ENCODE measurements at regions not wholly inside any gene's neighbourhood (a gene's known extent, or its start where the extent isn't known, plus 50 kb on each side); places are given as distances from the start of the nearest gene placed in this dataset.

DNA sequence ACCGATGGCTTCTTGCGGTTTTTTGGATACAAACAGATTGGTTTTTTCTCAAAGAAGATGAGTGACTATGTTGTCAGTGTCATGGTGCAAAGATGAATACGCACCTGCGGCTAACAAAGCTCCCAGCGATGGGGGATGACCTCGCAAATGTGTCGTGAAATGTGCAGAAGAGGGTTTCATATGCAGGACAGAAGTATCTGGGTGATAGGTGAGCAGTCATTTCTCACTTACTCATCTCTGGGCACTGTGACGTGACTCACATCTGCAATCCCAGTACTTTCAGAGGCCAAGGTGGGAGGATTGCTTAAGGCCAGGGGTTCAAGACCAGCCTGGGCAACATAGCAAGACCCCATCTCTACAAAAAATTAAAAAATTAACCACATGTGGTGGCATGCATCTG is 216.3 kb downstream of the ERMARD start (continued):
- TF ChIP-seq CHD7 (IDR thresholded peaks at IDR 0.05; ENCODE audit: insufficient replicate concordance, low read length) (no peak), BACH1 (IDR thresholded peaks at IDR 0.05; ENCODE audit: low read length) (no peak), RBBP5 (IDR thresholded peaks at IDR 0.05; ENCODE audit: borderline replicate concordance, low read depth, low read length) (no peak), EP300 (IDR thresholded peaks at IDR 0.05; ENCODE audit: borderline replicate concordance in 1 of 2, low read depth in 2 of 2, low read length in 2 of 2) (no peak), HDAC6 (IDR thresholded peaks at IDR 0.05; ENCODE audit: low read depth, low read length) (no peak), RFX5 (IDR thresholded peaks at IDR 0.05; ENCODE audit: borderline replicate concordance, low read depth, low read length) (no peak), ZNF274 (IDR thresholded peaks at IDR 0.05; ENCODE audit: borderline replicate concordance, extremely low read depth, low read length) (no peak), SIX5 (IDR thresholded peaks at IDR 0.05; ENCODE audit: low read depth, low read length) (no peak), PHF8 (conservative IDR thresholded peaks at IDR 0.05; ENCODE audit: low read depth, low read length) (no peak), KDM1A (IDR thresholded peaks at IDR 0.05; ENCODE audit: borderline replicate concordance, low read length) (no peak)

All from H1 (cell line).